Choroid plexus epithelial cell (primary cell): ENCODE measurements at regions not wholly inside any gene's neighbourhood (a gene's known extent, or its start where the extent isn't known, plus 50 kb on each side); places are given as distances from the start of the nearest gene placed in this dataset.

Source experiments
- DNase-seq: peaks from one replicate; pipeline ENCODE4 v3.0.0-alpha.2; 2010; ENCODE audit warnings: low read depth
- H3K4me3 ChIP-seq: 2 replicates; pipeline ENCODE4 v1.5.1; 2011; ENCODE audit warnings: low read depth, mild to moderate bottlenecking, control low read depth, low read length, moderate library complexity
- TF ChIP-seq, protein P1 (sequence below): conservative IDR thresholded peaks from 2 replicates; pipeline ENCODE4 v1.5.1; 2011; ENCODE audit warnings: low read depth, mild to moderate bottlenecking, control low read depth, inconsistent platforms, low read length, moderate library complexity

- no peak for DNase-seq
- no peak overlapping the region for H3K4me3 ChIP-seq
- TF ChIP-seq, protein P1, sequence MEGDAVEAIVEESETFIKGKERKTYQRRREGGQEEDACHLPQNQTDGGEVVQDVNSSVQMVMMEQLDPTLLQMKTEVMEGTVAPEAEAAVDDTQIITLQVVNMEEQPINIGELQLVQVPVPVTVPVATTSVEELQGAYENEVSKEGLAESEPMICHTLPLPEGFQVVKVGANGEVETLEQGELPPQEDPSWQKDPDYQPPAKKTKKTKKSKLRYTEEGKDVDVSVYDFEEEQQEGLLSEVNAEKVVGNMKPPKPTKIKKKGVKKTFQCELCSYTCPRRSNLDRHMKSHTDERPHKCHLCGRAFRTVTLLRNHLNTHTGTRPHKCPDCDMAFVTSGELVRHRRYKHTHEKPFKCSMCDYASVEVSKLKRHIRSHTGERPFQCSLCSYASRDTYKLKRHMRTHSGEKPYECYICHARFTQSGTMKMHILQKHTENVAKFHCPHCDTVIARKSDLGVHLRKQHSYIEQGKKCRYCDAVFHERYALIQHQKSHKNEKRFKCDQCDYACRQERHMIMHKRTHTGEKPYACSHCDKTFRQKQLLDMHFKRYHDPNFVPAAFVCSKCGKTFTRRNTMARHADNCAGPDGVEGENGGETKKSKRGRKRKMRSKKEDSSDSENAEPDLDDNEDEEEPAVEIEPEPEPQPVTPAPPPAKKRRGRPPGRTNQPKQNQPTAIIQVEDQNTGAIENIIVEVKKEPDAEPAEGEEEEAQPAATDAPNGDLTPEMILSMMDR, result no peak
Observed at GRCh38 chr13:57425531-57425930, 206.0 kb upstream of the PCDH17 start.

DNA sequence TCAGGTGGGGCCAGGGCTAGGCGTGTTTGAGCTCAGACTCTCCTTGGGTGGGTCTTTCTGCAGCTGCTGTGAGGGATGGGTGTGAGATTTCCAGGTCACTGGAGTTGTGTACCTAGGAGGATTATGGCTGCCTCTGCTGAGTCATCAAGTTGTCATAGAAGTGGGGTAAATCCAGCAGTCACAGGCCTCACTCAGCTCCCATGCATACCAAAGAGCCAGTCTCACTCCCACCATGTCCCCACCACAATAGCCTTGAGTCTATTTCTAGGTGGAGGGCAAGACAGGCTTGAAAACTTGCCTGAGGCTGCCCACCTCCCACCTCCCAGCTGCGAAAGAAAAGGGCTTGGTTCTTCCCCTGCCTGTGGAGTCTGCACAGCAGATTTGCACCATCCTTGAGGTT, 194.0 kb upstream of the PCDH17 start:
- TF ChIP-seq, protein P1, result no peak
- H3K4me3 ChIP-seq, result no peak overlapping the region
- DNase-seq, result no peak

GRCh38 chr13:57438072-57438471, 193.5 kb upstream of the PCDH17 start:
- TF ChIP-seq, protein P1, result no peak
- no peak for DNase-seq
- H3K4me3 ChIP-seq, result no peak overlapping the region

- TF ChIP-seq, protein P1, result no peak
- H3K4me3 ChIP-seq, result no peak overlapping the region
- no peak for DNase-seq
Observed at GRCh38 chr13:57443494-57443893, 188.1 kb upstream of the PCDH17 start.

DNA sequence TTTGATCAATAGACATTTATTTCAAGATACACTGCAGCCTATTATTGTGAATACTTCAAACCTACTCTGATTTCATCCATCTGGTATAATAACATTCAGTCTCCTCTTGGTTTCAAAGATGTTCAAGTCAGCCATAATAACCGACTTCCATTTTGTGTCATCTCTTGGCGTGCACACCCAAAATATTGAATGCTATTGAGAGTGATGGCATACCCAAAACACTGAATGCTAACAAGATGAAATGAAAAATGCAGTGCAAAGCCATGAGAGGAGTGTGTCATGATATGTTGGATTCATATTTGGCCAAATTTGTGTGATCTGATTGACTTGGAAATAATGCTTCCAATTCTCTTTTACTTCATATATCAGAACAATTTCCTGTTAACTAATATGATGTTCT, 181.2 kb upstream of the PCDH17 start:
- H3K4me3 ChIP-seq, result no peak overlapping the region
- TF ChIP-seq, protein P1, result no peak
- no peak for DNase-seq

GRCh38 chr13:57452228-57452627, 179.3 kb upstream of the PCDH17 start:
- no peak for DNase-seq
- TF ChIP-seq, protein P1, result no peak
- H3K4me3 ChIP-seq, result no peak overlapping the region

DNA sequence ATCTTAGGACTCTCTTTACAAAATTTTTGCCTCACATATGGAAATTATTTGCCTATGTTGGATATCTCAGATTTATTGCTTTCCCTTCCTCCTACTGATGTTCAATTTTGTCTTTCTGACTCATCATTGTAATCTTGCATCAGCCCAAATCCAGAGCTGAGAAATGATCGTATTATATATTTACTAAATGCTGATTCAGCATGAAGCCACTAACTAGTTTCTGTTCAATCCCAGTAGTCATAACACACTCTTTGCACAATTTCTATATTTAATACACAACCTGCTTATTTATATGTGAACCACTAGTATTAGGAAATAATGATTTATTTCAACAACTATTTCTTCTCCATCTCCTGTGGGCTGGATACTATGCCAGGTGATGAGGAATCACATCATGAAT, 161.1 kb upstream of the PCDH17 start:
- TF ChIP-seq, protein P1, result no peak
- no peak for DNase-seq
- no peak overlapping the region for H3K4me3 ChIP-seq
